Stimulated activated CD4-positive, alpha-beta T cell treated with anti-CD3 and anti-CD28 coated beads, Interleukin-2, amount 100 ng/mL, for 48 hours (primary cell): ENCODE measurements at regions not wholly inside any gene's neighbourhood (a gene's known extent, or its start where the extent isn't known, plus 50 kb on each side); places are given as distances from the start of the nearest gene placed in this dataset.

Experiments used
- DNase-seq, 2 donors: peaks; one replicate each; pipeline ENCODE4 v3.0.0-alpha.2; 2020

DNA sequence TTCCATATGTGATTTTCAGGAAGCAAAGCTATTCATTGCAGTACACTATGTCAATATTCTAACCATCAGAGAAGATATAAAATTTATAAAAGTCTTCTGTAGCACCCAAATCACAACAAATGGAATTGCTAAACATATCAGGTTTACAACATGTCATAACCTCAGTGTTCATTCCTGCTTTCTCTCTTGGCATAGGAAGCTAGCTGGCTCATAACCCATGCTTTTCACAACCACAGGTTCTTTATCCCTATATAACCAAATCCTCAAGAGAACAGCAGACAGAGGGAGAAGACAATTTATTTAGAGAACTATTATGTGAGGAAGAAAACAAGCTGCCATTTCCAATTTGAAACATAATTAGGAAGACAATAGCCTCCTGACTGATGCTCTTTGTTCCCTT, 997.0 kb upstream of the ACVR2A start:
- no peak for DNase-seq

DNA sequence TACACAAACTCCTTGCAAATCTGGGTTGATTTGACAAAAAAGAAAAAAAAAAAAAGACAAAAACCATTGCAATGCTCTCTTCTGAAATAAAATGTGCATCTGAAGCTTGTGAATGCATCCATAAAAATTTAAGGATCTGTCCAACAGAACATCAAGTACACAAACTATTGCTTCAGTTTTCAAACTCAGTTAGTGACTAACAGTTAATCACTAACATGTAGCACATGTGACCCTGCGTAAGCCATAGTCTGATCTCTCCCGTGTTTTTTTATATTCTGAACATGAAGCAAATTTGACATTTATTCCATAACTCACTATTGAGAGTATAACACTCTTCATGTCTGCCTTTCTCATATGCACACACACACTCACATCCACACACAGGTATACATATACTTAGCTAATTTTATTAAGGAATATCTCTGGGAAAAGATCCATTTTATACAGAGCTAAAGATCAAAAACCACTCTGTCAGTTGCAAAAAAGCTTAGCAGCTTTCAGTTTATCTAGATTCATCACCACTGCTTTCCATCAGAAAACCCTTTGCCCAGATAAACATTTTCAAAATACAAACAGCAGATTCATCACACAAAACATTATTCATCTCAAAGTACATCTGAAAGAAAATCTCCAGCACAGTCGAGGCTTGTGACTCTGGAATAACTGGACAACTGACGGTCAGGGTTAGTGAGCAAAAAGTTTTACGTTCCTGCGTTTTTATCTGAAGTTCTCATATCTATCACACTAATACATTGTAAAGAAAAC, 1000.4 kb upstream of the ACVR2A start:
- DNase-seq, result no peak

DNA sequence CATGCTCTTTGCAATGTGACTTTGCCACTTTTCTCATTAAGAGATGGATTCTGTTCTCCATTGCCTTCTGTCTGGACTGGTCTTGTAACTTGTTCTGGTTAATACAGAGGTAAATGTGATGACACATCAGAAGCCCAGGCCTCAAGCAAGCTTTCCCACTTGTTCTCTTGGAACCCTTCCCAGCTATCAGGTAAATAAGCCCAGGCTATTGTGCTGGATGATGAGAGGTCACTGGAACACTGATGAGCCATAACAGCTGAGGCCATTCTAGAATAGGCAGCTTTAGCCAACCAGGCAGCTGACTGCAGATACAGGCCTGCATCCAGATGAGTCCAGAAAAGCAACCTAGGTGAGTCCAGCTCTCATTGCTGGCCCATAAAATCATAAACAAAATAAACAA, 1007.0 kb upstream of the ACVR2A start:
- DNase-seq, result no peak

DNA sequence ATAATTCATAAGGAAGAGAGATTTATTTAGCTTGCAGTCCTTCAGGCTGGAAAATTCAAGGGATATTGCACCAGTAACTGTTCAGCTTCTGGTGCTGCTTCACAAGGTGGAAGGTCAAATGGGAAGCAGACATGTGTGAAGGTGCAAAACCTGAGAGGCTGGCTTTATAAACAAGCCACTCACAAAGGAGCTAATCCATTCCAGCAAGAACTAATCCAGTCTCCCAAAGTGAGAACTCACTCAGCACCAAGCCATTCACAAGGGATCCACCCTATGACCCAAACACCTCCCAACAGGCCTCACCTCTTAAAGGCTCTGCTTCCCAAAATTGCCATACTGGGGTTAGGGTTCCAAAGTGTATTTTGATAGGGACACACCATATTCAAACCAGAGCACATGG, 1018.4 kb upstream of the ACVR2A start:
- no peak for DNase-seq

DNA sequence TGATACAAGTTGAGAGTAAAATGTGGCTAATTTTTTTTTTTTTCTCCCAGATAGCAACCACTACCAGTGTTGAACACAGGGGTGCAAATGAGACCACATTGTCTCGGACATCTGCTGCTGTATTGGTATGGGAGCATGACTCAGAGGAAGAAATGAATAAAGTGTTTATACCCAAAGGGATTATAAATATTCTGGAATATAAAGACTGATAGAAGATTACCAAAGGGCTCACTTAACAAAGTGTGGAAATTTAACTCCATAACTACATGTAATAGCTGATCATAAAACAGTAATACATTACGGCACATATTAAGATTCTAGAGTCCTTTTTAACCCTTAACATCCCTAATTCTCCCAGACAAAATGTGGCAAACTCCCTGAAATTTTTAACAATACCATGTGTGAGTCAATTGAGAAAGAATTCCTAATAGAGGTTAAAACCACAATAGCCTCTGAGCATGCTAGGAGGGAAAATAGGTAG, 1023.0 kb upstream of the ACVR2A start:
- DNase-seq, result no peak

DNA sequence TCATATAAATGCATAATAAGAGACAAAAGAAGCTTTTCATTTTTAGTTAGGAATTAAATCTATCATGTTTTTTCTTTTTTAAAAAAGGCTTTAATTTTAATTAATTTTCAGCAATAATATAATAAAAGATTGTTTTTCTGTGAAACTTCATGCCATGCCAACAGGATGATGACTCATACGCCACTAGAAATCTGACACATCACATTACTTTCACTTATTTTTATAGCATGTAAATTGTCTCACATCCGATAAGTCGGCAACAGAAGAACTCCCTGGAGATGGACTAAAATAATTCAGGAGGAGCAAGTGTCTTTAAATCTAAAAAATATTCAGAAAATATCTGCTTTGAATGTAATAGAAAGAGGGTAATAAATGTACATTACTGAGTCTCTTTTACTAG, 1024.2 kb upstream of the ACVR2A start:
- no peak for DNase-seq

DNA sequence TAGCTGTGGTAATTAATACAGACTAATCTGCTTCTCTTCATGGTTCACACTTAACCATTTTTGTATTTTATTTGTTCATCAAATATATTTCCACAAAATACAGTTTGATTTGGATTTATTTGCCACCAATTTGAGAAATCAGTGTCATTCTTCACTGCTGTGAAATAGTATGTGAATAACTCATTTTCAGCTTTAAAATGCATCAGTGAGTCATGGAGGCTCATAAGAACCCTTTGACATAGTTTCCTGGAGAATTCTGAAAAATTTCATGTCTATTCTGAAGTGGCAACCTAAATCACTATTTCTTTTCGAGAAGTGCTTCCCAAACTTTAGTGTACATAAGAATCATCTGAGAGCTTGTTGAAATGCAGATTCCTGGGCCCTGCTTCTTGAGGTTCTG, 1026.7 kb upstream of the ACVR2A start:
- DNase-seq, result no peak

DNA sequence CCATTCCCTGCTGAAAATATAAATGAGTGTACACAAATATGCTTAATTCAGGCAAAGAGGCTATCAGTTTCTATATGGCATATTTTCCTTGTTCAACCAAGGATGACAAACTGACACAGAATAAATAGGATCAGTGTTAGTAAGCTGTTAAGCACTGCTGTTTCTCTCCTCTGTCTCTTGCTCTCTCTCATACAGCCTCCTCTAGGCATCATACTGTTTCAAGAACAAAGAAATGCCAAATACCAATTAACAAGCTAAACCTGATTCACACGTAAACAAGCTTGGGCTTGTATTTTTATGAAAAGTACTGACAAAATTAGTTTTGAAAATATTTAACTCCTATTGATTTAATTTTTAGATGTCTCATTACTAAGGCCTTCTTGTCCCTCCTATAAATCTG, 1027.2 kb upstream of the ACVR2A start:
- DNase-seq, result no peak

DNA sequence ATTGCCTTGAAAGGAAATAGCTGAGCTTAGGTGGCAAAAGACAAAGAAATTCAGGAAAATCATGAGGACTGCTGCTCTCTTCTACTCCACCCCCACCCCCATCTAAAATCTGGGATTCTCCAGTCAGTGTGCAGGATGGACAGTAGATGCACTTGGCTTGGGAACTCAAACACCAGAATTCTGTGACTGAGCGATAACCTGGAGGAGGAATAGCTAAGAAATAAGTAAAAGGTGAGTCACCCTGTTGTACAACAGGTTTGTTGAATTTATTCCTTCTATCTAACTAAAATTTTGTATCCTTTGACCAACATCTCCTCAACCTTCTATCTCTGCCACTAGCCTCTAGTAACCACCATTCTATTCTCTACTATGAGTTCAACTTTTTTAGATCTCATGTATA, 1029.9 kb upstream of the ACVR2A start:
- no peak for DNase-seq

DNA sequence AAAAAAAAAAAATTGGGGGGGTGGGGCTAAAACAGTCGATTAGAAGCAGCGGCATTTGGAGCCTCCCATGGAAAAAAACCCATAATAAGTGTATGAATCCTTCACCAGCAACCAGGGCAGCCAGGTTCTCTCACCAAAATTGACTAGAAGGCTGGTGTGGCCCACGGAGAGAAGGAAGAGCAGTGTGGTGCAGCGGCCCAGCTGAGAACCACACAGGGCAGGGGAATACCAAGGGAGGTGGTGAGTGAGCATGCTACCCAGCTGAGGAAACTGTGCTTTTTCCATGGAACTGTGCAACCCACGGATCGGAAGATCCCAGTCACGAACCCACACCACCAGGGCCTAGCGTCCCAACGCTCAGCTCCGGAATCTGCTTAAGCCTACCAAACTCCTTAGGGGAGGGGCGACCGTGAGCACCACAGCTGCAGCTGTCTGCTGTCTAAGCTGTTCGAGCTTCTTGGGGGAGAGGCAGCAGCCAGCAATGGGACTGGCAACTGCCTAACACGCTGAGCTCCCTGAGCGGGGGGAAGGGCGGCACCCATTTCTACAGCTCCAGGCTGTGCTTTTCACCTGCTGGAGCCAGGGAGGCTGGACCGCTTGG, 1037.2 kb upstream of the ACVR2A start:
- DNase-seq, result no peak

DNA sequence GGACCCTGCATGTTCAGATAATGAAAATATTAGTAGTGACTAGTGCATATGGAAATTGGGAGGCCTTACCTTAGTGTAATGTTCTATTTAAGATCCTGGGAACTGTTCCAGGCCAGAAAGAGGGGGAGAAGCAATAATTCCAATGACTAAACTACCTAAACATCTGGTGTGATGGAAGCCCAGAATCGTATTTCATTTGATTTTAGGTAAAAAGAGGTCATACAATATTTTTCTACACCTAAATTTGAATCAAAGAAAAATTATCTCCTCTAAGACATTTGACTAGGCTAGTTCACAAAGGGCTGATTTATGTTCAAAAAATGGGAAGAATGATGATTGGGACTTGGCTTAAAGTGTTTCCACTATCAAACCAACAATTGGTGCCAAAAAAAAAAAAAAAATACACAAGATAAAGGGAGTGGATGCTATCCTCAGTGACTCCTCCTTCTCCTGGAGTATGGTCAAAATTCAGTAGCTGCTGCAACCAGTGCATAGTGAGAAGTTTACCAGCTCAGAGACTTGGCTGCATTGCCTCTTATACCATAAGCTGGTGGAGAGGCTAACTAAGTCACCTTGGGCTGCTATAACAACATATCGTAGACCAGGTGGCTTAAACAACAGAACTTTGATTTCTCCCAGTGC, 1038.3 kb upstream of the ACVR2A start:
- no peak for DNase-seq

DNA sequence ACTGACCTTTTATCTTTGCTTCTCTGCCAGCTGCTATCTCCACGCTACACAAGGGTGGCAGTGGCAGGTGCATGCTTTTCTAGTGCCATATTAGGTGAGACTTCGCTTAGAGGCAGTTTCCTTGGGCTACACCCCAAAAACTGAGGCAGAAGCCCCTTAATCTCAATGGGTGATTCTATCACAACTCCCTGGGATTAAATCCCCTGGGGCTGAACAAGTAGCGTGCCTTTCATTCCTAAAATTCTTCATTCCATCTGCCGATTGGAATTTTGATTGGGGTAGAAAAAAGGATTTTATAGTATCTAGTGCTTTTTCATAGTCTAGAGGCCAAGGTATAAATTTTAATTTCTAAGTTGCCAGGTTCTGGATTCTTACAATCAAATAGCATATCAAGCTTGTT, 1040.5 kb upstream of the ACVR2A start:
- no peak for DNase-seq

DNA sequence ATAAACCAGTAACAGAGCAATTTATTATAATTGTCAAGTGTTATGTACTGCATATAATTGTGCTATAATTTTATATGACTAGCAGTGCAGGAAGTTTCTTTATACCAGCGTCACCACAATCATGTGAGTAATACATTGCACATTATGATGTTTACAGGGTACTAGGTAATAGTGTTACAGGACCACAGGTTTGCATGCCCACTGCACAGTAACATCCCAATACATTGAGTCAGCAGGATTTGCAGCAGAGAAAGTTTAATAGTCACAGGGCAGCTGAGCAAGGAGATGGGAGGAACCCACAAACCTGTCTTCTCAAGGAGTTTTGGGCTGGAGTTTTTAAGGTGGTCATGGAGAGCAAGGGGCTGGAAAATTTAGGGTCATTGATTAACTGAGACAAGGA, 1042.9 kb upstream of the ACVR2A start:
- DNase-seq, result no peak

DNA sequence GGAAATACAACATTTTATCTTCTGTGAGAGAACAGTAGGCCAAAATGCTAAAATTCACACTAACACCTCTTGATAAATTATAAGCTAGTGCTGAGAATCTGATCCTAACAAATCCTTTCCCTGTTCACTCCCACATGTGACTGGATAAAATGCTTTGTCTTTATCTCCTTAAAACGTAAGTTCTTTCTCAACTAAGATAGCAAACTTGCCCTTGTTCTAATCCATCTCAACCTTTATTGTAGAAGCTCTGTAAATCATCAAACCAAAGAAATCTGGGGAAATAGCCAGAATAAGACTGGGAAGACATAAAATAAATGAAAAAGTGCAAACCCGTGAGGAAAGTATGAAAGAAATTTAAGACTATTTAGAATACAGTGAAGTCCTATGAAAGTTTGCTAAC, 1058.4 kb upstream of the ACVR2A start:
- DNase-seq, result no peak

DNA sequence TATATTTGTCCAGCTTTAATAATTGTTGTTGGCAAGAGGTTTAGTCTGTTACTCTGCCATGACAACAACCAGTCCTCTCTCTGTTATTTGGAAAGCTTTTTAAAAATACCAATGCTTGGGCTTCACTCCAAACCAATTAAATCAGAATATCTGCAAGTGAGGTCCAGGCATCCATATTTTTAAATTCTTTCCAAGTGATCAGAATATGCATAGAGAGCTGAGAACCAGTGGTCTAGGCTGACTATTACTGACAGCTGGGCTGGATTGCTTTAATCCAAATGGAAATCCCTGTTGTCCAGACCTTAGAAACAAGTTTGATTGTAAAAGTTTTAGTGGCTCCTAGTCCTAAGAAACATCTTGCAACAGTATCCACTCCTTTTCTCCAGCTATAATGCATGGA, 1059.7 kb upstream of the ACVR2A start:
- no peak for DNase-seq

DNA sequence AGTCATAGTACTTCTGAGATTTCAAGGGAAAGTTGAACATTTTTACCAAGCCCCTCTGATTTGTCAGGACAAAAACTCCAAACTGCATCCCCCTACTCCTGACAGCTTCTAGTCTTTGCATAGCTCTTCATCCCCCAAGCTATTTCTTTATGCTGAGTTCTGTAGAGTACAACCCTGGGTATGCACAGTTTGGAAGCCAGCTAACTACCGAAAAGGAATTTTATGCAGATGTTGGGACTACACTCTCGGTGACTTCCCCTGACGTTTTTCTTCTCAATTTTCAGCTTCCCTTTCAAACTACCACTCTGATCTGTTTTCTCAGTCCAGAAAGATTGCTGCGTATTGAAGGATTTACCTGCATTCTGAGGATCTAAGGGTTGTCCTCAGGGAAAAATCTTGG, 1060.2 kb upstream of the ACVR2A start:
- no peak for DNase-seq

DNA sequence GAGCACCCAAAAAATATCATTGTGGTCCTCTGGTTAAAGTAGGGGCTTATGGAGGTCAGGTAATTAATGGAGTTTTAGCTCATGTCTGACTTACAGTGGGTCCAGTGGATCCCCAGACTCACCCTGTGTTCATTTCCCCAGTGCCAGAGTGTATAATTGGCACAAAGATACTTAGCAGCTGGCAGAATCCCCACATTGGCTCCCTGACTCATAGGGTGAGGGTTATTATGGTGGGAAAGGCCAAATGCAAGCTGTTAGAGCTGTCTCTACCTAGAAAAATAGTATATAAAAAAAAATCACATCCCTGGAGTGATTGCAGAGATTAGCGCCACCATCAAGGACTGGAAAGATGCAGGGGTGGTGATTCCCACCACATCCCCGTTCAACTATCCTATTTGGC, 1067.6 kb upstream of the ACVR2A start:
- DNase-seq, result no peak

DNA sequence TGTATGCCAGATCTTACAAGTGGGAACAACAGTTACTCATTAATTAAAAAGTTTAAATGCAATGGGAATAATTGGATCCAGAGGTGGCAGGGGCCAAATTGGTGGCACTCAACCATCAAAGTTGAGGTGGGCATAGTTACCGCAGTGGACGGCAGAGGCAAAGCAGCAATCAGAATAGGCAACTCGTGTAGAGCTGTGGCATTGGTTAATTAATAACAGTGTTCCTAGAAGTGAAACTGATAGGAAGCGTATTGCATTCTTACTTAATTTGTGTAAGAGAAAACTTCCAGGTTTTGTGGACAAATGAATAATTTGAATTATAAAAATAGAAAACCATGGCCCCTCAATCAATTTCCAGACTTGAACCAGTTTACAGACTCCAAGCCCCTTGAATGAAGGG, 1068.2 kb upstream of the ACVR2A start:
- DNase-seq, result no peak

DNA sequence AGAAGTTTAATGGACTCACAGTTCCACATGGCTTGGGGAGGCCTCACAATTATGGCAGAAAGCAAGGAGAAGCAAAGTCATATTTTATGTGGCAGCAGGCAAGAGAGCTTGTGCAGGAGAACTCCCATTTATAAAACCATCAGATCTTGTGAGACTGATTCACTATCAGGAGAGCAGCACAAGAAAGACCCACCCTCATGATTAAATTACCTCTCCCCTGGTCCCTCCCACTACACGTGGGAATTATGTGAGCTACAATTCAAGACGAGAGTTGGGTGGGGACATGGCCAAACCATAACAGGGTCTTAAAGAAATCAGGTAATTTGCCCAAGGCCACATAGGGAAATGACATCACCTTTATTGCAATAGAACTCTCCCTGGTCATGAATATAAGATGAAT, 1073.3 kb upstream of the ACVR2A start:
- no peak for DNase-seq

DNA sequence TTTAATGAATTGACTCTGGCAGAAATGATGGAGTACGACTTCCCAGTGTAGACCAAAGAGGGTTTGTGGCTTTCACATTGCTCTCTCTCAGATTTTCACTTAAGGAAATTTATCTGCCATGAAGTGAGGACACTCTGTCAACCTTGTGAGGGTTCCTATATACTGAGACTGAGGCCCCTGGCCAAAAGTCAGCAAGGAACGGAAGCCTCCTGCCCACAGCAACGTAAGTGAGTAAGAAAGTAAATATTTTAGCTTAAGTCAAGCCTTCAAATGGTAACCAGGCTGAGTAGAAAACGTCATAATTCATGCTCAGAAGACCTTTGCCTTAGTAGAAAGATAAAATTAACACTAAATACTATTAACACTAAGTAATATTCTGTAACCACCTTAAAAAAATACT, 1080.5 kb upstream of the ACVR2A start:
- no peak for DNase-seq

DNA sequence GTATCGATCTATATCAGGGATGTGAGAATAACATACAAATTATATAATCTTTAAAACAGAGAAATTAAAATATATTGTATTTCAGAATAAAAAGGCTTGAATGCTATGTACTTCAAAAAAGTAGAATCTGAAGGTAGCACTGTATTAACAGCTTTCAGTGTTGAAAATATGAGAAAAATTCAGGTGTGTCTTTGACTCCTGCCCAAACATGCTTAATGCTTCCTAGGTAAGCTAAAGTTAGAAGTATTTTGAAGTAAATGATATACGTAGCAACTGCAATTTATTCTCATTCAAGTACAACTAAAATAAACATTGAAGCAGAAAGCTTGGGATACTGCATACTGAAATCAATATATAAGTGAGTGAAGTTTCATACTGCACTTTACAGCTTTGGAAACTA, 1082.0 kb upstream of the ACVR2A start:
- no peak for DNase-seq

DNA sequence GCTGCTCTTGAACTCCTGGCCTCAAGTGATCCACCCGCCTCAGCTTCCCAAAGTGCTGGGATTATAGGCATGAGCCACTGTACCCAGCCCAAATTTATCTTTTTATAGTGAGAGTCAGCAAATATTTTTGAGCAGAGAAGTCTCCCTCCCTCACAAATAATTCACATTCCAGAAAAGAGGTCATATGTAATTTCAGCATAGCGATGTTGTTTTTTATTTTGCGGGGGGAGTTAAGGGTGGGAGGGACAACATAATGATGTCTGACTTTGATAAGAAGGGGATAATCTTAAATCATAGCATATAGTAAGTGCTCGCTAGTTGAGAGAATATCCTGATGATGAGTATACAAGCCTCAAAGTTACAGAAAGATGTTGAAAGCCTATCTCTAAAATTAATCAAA, 1090.2 kb upstream of the ACVR2A start:
- no peak for DNase-seq

DNA sequence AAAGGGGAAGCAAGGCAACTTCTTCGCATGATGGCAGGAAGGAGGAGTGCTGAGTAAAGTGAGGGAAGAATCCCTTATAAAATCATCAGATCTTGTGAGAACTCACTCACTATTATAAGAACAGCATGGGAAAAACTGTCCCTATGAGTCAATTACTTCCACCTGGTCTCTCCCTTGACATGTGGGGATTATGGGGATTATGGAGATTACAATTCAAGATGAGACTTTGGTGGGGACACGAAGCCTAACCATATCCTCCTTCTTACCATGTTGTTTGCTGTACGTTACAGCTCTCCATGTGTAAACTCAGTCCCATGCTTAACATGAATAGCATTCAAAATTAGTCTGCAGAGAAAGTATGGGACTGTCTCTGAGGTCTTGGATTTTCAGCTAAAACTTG, 1096.8 kb upstream of the ACVR2A start:
- DNase-seq, result no peak

DNA sequence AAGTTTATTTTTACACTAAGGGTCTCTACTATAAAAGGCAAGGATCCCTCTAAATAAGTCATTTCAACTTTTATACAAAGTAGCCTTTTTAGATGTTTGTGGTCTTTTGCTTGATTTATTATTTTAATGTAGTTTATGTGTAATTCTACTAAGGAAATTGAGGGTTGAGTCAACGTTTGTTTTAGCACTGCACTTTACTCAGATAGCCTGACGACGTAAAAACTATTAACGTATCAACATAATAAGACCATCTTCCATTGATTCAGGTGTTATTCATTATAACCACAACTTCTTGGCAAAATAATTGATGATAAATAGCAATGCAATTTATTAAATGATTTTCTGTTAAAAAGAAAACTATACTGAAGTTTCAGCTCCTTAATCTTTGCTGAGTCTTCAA, 1103.6 kb upstream of the ACVR2A start:
- no peak for DNase-seq

DNA sequence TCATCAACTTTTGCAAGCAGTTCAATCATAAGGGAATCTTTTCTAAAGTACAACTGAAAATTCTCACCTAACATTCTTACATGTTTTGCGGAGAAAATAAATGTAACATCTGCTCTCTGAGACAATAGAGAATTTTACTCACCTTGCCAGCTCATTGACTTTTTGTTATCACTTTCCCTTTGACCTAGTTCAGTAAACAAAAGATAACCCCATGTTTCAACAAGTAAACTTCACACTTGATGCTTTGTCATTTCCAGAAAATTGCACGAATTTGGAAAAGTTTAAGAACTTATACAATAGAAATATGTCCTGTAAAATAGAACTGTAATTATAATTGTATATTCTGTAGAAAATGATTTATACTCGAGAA, 1110.0 kb upstream of the ACVR2A start:
- no peak for DNase-seq
